ENCODE measurements at regions not wholly inside any gene's neighbourhood (a gene's known extent, or its start where the extent isn't known, plus 50 kb on each side); places are given as distances from the start of the nearest gene placed in this dataset.

DNA sequence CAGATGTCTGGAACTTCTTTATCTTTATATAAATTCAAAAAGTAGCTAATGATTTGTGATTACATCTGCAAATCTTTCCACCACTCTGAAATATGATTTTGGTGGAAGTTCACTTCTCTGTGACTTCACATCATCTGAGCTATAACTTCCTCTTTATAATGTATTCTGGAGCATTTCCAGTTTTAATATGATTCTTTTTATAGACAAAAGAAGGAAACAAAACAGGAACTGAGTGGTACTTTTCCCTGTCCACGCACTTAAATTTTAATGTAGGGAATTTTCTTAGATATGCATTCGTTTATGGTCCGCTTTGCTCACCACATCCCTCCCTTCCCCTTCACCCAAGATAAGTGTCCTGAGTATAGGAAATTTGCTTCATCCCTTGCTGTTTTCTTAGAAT is 333.5 kb downstream of the CHSY3 start:
- Mint-ChIP-seq H3K27ac (no peak overlapping the region), H3K4me1 (no peaks in the 10 kb centered on the region), H3K4me3 (no peak overlapping the region), H3K9me3 (peaks cover 0 to 5% (median 0%) of the 10 kb centered on the region in 6 donors), H3K27me3 (ENCODE audit: low read depth in 3 of 3) (peaks cover 0 to 2% (median 0%) of the 10 kb centered on the region in 3 donors), H3K36me3 (no peaks in the 10 kb centered on the region)
- no peak for DNase-seq

All from immature natural killer cell (primary cell).